Prostate gland (tissue), 2 donors: ENCODE measurements at regions not wholly inside any gene's neighbourhood (a gene's known extent, or its start where the extent isn't known, plus 50 kb on each side); places are given as distances from the start of the nearest gene placed in this dataset.

Experiments
- DNase-seq: peaks from one replicate; pipeline ENCODE4 v3.0.0-alpha.2; 2019; ENCODE audit warnings: low spot score
- H3K27ac ChIP-seq, 2 donors: fragments of 200-600 bp; sonication (generic); 2 replicates each; pipeline ENCODE4 v1.5.1; 2017 to 2019
- H3K27me3 ChIP-seq: fragments of 200-600 bp; sonication (generic); replicated peaks from 2 replicates; pipeline ENCODE4 v1.5.1; 2019; ENCODE audit not compliant: insufficient read depth
- H3K36me3 ChIP-seq, 2 donors: fragments of 200-600 bp; sonication (generic); 1 replicate in 1 of 2; 2 replicates in 1 of 2; pipeline versions ENCODE4 v1.5.1 to v1.8.1; 2017 to 2019
- H3K4me1 ChIP-seq: fragments of 200-600 bp; sonication (generic); replicated peaks from 2 replicates; pipeline ENCODE4 v1.5.1; 2019
- H3K4me3 ChIP-seq, 2 donors: fragments of 200-600 bp; sonication (generic); 2 replicates each; pipeline ENCODE4 v1.5.1; 2017 to 2019
- H3K9me3 ChIP-seq: fragments of 200-600 bp; sonication (generic); 2 replicates; pipeline ENCODE4 v1.5.1; 2017
- POLR2A ChIP-seq: fragments of 450-650 bp; IDR thresholded peaks from one replicate; pipeline ENCODE4 v1.6.1; 2016; ENCODE audit warnings: antibody characterized with exemption, mild to moderate bottlenecking
- POLR2AphosphoS5 ChIP-seq: sonication (generic); formaldehyde crosslinking; IDR thresholded peaks from one replicate; pipeline ENCODE4 v1.6.1; 2017; ENCODE audit warnings: antibody characterized with exemption
- WGBS: methylation state at CpG from one replicate; pipeline ENCODE4 v1.1.5; 2018; 5-methylcytosine and 5-hydroxymethylcytosine counted together
- intact Hi-C: fragments of 100-400 bp; cut with DNase I; formaldehyde crosslinking; loops from one replicate; pipeline ENCODE4 v1.14.2; 2022
- TF ChIP-seq, protein P1 (sequence below), 4 experiments: fragments of 200-600 bp in 2 of 4; fragments of 450-650 bp in 2 of 4; sonication (generic) in 2 of 4; IDR thresholded peaks; 1 replicate in 3 of 4; 2 replicates in 1 of 4; pipeline ENCODE4 v1.5.1; 2016 to 2019; ENCODE audit warnings: antibody characterized with exemption in 4 of 4, mild to moderate bottlenecking in 2 of 4, moderate library complexity in 2 of 4

DNA sequence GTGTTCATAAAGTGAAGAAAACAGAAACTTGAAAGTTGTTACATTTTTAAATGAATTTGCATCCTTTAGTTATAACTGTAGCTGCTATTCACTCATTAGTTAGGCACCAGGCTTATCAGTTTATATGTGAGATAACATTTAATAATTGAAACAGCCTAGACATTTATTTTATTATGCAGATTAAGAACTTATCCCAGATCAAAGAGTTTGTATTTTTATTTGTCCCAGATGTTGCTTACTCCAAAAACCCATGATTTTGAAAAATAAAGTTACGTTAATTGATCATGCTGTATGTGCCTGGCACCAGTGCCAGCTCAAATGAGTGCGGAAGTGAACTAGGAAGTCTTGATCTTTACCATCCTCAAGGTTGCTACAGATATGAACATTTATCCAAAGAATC, 172.7 kb upstream of the CARD18 start:
- Histone ChIP-seq H3K4me3 (no peak overlapping the region), H3K27me3 (no peaks in the 10 kb centered on the region), H3K27ac (no peak overlapping the region), H3K4me1 (no peaks in the 10 kb centered on the region), H3K36me3 (no peaks in the 10 kb centered on the region), H3K9me3 (no peaks in the 10 kb centered on the region)
- intact Hi-C loops, result no loop called here
- 96% methylated on average over 2 of the region's 2 CpGs for WGBS
- TF ChIP-seq, protein P1, sequence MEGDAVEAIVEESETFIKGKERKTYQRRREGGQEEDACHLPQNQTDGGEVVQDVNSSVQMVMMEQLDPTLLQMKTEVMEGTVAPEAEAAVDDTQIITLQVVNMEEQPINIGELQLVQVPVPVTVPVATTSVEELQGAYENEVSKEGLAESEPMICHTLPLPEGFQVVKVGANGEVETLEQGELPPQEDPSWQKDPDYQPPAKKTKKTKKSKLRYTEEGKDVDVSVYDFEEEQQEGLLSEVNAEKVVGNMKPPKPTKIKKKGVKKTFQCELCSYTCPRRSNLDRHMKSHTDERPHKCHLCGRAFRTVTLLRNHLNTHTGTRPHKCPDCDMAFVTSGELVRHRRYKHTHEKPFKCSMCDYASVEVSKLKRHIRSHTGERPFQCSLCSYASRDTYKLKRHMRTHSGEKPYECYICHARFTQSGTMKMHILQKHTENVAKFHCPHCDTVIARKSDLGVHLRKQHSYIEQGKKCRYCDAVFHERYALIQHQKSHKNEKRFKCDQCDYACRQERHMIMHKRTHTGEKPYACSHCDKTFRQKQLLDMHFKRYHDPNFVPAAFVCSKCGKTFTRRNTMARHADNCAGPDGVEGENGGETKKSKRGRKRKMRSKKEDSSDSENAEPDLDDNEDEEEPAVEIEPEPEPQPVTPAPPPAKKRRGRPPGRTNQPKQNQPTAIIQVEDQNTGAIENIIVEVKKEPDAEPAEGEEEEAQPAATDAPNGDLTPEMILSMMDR (IDR thresholded peaks at IDR 0.05), result no peak
- TF ChIP-seq POLR2A (no peak), POLR2AphosphoS5 (no peak)
- DNase-seq, result no peak

DNA sequence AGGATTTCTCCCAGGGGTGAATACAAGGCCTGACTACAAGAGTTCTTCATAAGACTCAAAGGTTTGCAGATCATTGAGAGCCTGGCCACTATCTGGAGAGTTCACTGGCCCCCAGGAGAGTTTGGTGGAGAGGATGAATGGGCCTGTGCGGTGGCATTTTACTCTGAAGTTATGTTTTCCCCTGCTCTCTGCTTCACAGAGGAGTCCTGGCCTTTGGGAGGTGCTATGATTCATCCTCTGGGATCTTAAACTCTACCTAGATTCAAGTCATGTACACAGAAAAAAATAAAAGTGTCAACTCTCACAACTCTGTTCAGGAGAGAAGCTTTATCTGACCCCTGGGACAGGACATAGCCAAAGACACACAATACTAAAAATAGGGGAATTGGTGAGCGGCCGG, 159.1 kb upstream of the CARD18 start:
- Histone ChIP-seq H3K9me3 (no peaks in the 10 kb centered on the region), H3K4me3 (no peak overlapping the region), H3K27ac (no peak overlapping the region), H3K27me3 (no peaks in the 10 kb centered on the region), H3K4me1 (no peaks in the 10 kb centered on the region), H3K36me3 (no peaks in the 10 kb centered on the region)
- DNase-seq, result no peak
- TF ChIP-seq POLR2AphosphoS5 (no peak), POLR2A (no peak)
- TF ChIP-seq, protein P1 (IDR thresholded peaks at IDR 0.05), result no peak
- 98% methylated on average over 3 of the region's 3 CpGs for WGBS
- intact Hi-C loops, result no loop called here

DNA sequence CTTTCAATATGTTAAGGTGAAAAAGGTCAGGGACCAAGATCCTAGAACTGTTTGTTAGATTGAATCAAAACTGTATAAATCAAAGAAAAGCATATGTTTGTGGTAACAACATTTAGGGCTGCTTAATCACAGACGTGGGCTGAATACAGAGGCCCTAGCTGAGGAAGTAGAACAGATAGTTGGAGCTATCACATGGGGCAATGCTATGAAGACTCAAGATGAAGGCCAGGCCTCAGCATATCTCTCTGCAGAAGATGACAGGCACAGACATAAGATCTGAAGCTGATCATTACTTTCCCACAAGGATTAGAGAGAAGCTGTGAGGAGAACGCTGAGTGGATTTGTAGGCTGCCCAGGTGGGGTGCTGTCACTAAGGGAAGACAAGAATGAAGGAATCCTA, 158.6 kb upstream of the CARD18 start:
- DNase-seq, result no peak
- no peak for TF ChIP-seq POLR2A
- no peak for TF ChIP-seq POLR2AphosphoS5
- Histone ChIP-seq H3K9me3 (no peaks in the 10 kb centered on the region), H3K27ac (no peak overlapping the region), H3K27me3 (no peaks in the 10 kb centered on the region), H3K36me3 (no peaks in the 10 kb centered on the region), H3K4me1 (no peaks in the 10 kb centered on the region), H3K4me3 (no peak overlapping the region)
- WGBS, result 86% methylated on average over 2 of the region's 2 CpGs
- intact Hi-C loops, result no loop called here

DNA sequence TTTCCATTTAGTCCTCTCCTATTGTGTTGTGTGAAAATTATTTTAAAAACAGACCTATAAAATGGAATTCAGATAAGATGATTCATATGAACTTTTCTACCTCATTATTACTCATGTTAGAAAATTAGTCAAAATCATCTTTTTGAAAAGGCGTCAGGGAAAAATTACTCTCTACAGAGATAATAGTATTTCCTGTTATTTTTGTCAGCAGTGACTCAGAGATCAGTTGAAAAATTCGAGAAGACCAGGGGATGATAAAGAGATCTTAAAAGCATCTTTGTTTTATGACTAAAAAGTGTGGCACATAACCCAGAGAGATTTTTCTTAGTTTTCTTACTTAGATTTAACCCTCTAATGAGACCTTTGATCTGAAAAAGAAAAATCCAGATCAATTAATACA, 157.9 kb upstream of the CARD18 start:
- no peak for TF ChIP-seq POLR2A
- TF ChIP-seq, protein P1 (IDR thresholded peaks at IDR 0.05), result no peak
- no peak for TF ChIP-seq POLR2AphosphoS5
- intact Hi-C loops, result no loop called here
- no peak overlapping the region for H3K27ac ChIP-seq
- no peaks in the 10 kb centered on the region for H3K4me1 ChIP-seq
- no peaks in the 10 kb centered on the region for H3K27me3 ChIP-seq
- H3K36me3 ChIP-seq, result no peaks in the 10 kb centered on the region
- no peak overlapping the region for H3K4me3 ChIP-seq
- no peaks in the 10 kb centered on the region for H3K9me3 ChIP-seq
- no peak for DNase-seq
- WGBS, result 68% methylated on average over 2 of the region's 2 CpGs

DNA sequence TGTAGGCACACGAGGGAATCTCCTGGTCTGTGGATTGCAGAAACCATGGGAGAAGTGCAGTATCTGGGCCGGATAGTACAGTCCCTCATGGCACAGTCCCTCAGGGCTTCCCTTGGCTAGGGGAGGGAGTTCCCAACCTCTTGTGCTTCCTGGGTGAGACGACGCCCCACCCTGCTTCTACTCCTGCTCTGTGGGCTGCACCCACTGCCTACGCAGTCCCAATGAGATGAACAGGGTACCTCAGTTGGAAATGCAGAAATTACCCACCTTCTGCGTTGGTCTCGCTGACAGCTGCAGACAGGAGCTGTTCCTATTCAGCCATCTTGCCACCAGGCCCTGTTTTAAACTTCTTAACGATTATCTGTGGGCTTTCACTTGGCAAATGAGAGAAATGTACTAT, 157.2 kb upstream of the CARD18 start:
- no peak overlapping the region for H3K4me3 ChIP-seq
- no peaks in the 10 kb centered on the region for H3K36me3 ChIP-seq
- H3K9me3 ChIP-seq, result no peaks in the 10 kb centered on the region
- 94% methylated on average over 8 of the region's 8 CpGs for WGBS
- intact Hi-C loops, result no loop called here
- no peak overlapping the region for H3K27ac ChIP-seq
- H3K4me1 ChIP-seq, result no peaks in the 10 kb centered on the region
- no peaks in the 10 kb centered on the region for H3K27me3 ChIP-seq
- DNase-seq, result no peak
- TF ChIP-seq POLR2AphosphoS5, result no peak
- TF ChIP-seq POLR2A, result no peak
- TF ChIP-seq, protein P1 (IDR thresholded peaks at IDR 0.05), result no peak
